ENCODE measurements at regions not wholly inside any gene's neighbourhood (a gene's known extent, or its start where the extent isn't known, plus 50 kb on each side); places are given as distances from the start of the nearest gene placed in this dataset.
A peak's percentile ranks its signal among the peaks of the same experiment; 100 is the strongest.

GRCh38 chr10:78281627-78282026, 248.0 kb downstream of the RPS24 start:
- peaks cover 14 to 17% of the 10 kb centered on the region in 2 donors for H3K27me3 Mint-ChIP-seq
- no peak for DNase-seq
- no peaks in the 10 kb centered on the region for H3K36me3 Mint-ChIP-seq
- H3K9me3 Mint-ChIP-seq: peaks cover 0 to 2% of the 10 kb centered on the region in 2 donors
- peaks cover 0 to 5% of the 10 kb centered on the region in 2 donors for H3K4me1 Mint-ChIP-seq
- no peak for ATAC-seq (replicated peaks)
- H3K27ac Mint-ChIP-seq: no peak overlapping the region
- H3K4me3 Mint-ChIP-seq: no peak overlapping the region

- no peaks in the 10 kb centered on the region for H3K36me3 Mint-ChIP-seq
- H3K4me1 Mint-ChIP-seq: peaks cover 0 to 5% of the 10 kb centered on the region in 2 donors
- H3K9me3 Mint-ChIP-seq: no peaks in the 10 kb centered on the region
- no peak overlapping the region for H3K4me3 Mint-ChIP-seq
- ATAC-seq (replicated peaks) (no peak), DNase-seq (no peak)
- peaks cover 7 to 11% of the 10 kb centered on the region in 2 donors for H3K27me3 Mint-ChIP-seq
- H3K27ac Mint-ChIP-seq: no peak overlapping the region
Measured at GRCh38 chr10:78283069-78283682, 249.5 kb downstream of the RPS24 start.

- H3K9me3 Mint-ChIP-seq: no peaks in the 10 kb centered on the region
- H3K4me1 Mint-ChIP-seq: peaks cover 0 to 5% of the 10 kb centered on the region in 2 donors
- H3K4me3 Mint-ChIP-seq: no peak overlapping the region
- H3K27ac Mint-ChIP-seq: no peak overlapping the region
- no peaks in the 10 kb centered on the region for H3K36me3 Mint-ChIP-seq
- no peak for DNase-seq
- no peak for ATAC-seq (replicated peaks)
- H3K27me3 Mint-ChIP-seq: peaks cover 7 to 11% of the 10 kb centered on the region in 2 donors
Measured at GRCh38 chr10:78284381-78284780, 250.7 kb downstream of the RPS24 start.

- H3K4me1 Mint-ChIP-seq: peaks cover 0 to 5% of the 10 kb centered on the region in 2 donors
- DNase-seq (no peak), ATAC-seq (replicated peaks) (no peak)
- no peaks in the 10 kb centered on the region for H3K9me3 Mint-ChIP-seq
- peaks cover 7 to 9% of the 10 kb centered on the region in 2 donors for H3K27me3 Mint-ChIP-seq
- H3K27ac Mint-ChIP-seq: no peak overlapping the region
- H3K4me3 Mint-ChIP-seq: no peak overlapping the region
- H3K36me3 Mint-ChIP-seq: no peaks in the 10 kb centered on the region
Measured at GRCh38 chr10:78285226-78285625, 251.6 kb downstream of the RPS24 start.

- DNase-seq: no peak
- no peak for ATAC-seq (replicated peaks)
- Mint-ChIP-seq H3K36me3 (no peaks in the 10 kb centered on the region), H3K4me3 (no peak overlapping the region), H3K4me1 (peaks cover 0 to under 1% of the 10 kb centered on the region in 2 donors), H3K9me3 (no peaks in the 10 kb centered on the region), H3K27ac (no peak overlapping the region), H3K27me3 (peaks cover 0 to 7% of the 10 kb centered on the region in 2 donors)
Measured at GRCh38 chr10:78286186-78286585, 252.5 kb downstream of the RPS24 start.

- DNase-seq (no peak), ATAC-seq (replicated peaks) (no peak)
- Mint-ChIP-seq H3K27me3 (peaks cover 0 to 7% of the 10 kb centered on the region in 2 donors), H3K27ac (no peak overlapping the region), H3K36me3 (no peaks in the 10 kb centered on the region), H3K4me3 (no peak overlapping the region), H3K4me1 (no peaks in the 10 kb centered on the region), H3K9me3 (no peaks in the 10 kb centered on the region)
Measured at GRCh38 chr10:78286668-78287067, 253.0 kb downstream of the RPS24 start.

GRCh38 chr10:78287618-78288017, 254.0 kb downstream of the RPS24 start:
- peaks cover 0 to 5% of the 10 kb centered on the region in 2 donors for H3K27me3 Mint-ChIP-seq

GRCh38 chr10:78288663-78289062, 255.0 kb downstream of the RPS24 start:
- Mint-ChIP-seq H3K9me3 (no peaks in the 10 kb centered on the region), H3K4me3 (no peak overlapping the region), H3K27ac (no peak overlapping the region), H3K36me3 (no peaks in the 10 kb centered on the region), H3K4me1 (peaks cover 6 to 15% of the 10 kb centered on the region in 2 donors), H3K27me3 (no peaks in the 10 kb centered on the region)
- ATAC-seq (replicated peaks) (no peak), DNase-seq (no peak)

More at GRCh38 chr10:78287618-78288017, 254.0 kb downstream of the RPS24 start:
- Mint-ChIP-seq H3K4me3 (no peak overlapping the region), H3K4me1 (peaks cover 3 to 6% of the 10 kb centered on the region in 2 donors), H3K9me3 (no peaks in the 10 kb centered on the region), H3K36me3 (no peaks in the 10 kb centered on the region), H3K27ac (no peak overlapping the region)
- ATAC-seq (replicated peaks): no peak
- no peak for DNase-seq

- ATAC-seq (replicated peaks): no peak
- Mint-ChIP-seq H3K4me1 (peaks cover 6 to 15% of the 10 kb centered on the region in 2 donors), H3K9me3 (no peaks in the 10 kb centered on the region), H3K27me3 (no peaks in the 10 kb centered on the region), H3K4me3 (no peak overlapping the region), H3K36me3 (no peaks in the 10 kb centered on the region), H3K27ac (no peak overlapping the region)
- no peak for DNase-seq
Measured at GRCh38 chr10:78290131-78290750, 256.6 kb downstream of the RPS24 start.

GRCh38 chr10:78291722-78292121, 258.1 kb downstream of the RPS24 start:
- ATAC-seq (replicated peaks): no peak
- H3K36me3 Mint-ChIP-seq: no peaks in the 10 kb centered on the region
- H3K9me3 Mint-ChIP-seq: no peaks in the 10 kb centered on the region
- DNase-seq: no peak
- no peak overlapping the region for H3K27ac Mint-ChIP-seq
- H3K4me1 Mint-ChIP-seq: peaks cover 7 to 19% of the 10 kb centered on the region in 2 donors
- H3K4me3 Mint-ChIP-seq: no peak overlapping the region
- H3K27me3 Mint-ChIP-seq: no peaks in the 10 kb centered on the region

GRCh38 chr10:78292250-78292981, 258.8 kb downstream of the RPS24 start:
- H3K4me3 Mint-ChIP-seq: no peak overlapping the region
- H3K36me3 Mint-ChIP-seq: no peaks in the 10 kb centered on the region
- no peak for DNase-seq
- H3K9me3 Mint-ChIP-seq: no peaks in the 10 kb centered on the region
- ATAC-seq (replicated peaks): peak; percentile 70 to 77
- H3K27me3 Mint-ChIP-seq: no peaks in the 10 kb centered on the region
- peaks cover 7 to 26% of the 10 kb centered on the region in 2 donors for H3K4me1 Mint-ChIP-seq
- H3K27ac Mint-ChIP-seq: peak overlapping the region; percentile 56

GRCh38 chr10:78292982-78293865, 259.6 kb downstream of the RPS24 start:
- Mint-ChIP-seq H3K27ac (peak overlapping the region; percentile 56), H3K36me3 (no peaks in the 10 kb centered on the region), H3K27me3 (no peaks in the 10 kb centered on the region), H3K9me3 (no peaks in the 10 kb centered on the region), H3K4me1 (peaks cover 12 to 34% of the 10 kb centered on the region in 2 donors), H3K4me3 (no peak overlapping the region)
- DNase-seq (no peak), ATAC-seq (replicated peaks) (no peak)

- DNase-seq: no peak
- H3K4me3 Mint-ChIP-seq: no peak overlapping the region
- H3K4me1 Mint-ChIP-seq: peaks cover 27 to 55% of the 10 kb centered on the region in 2 donors
- H3K9me3 Mint-ChIP-seq: no peaks in the 10 kb centered on the region
- no peak for ATAC-seq (replicated peaks)
- no peaks in the 10 kb centered on the region for H3K36me3 Mint-ChIP-seq
- H3K27me3 Mint-ChIP-seq: no peaks in the 10 kb centered on the region
- no peak overlapping the region for H3K27ac Mint-ChIP-seq
Measured at GRCh38 chr10:78295242-78295641, 261.6 kb downstream of the RPS24 start.

GRCh38 chr10:78296785-78297184, 263.1 kb downstream of the RPS24 start:
- H3K4me3 Mint-ChIP-seq: no peak overlapping the region
- H3K27ac Mint-ChIP-seq: no peak overlapping the region
- peaks cover 1 to 4% of the 10 kb centered on the region in 2 donors for H3K9me3 Mint-ChIP-seq
- ATAC-seq (replicated peaks) (peak; percentile 42 to 48), DNase-seq (no peak)
- H3K27me3 Mint-ChIP-seq: no peaks in the 10 kb centered on the region
- peaks cover 27 to 63% of the 10 kb centered on the region in 2 donors for H3K4me1 Mint-ChIP-seq
- H3K36me3 Mint-ChIP-seq: no peaks in the 10 kb centered on the region
